Endodermal cell (in vitro differentiated cells): ENCODE measurements at regions not wholly inside any gene's neighbourhood (a gene's known extent, or its start where the extent isn't known, plus 50 kb on each side); places are given as distances from the start of the nearest gene placed in this dataset.

ENCODE experiments used
- DNase-seq: peaks from one replicate; pipeline ENCODE4 v3.0.0-alpha.2; 2017
- H3K27ac ChIP-seq: 2 replicates; pipeline ENCODE4 v1.5.1; 2013; ENCODE audit warnings: mild to moderate bottlenecking, low read depth, low read length, moderate library complexity
- H3K27me3 ChIP-seq: 2 replicates; pipeline ENCODE4 v1.6.1; 2013; ENCODE audit warnings: mild to moderate bottlenecking, low read length, moderate library complexity; ENCODE audit not compliant: insufficient read depth, control insufficient read depth, poor library complexity, severe bottlenecking
- H3K36me3 ChIP-seq: 2 replicates; pipeline ENCODE4 v1.7.0; 2013; ENCODE audit warnings: mild to moderate bottlenecking, low read length, moderate library complexity; ENCODE audit not compliant: control insufficient read depth, insufficient read depth
- H3K4me1 ChIP-seq: one replicate; pipeline ENCODE4 v1.7.0; 2013; ENCODE audit warnings: low read length; ENCODE audit not compliant: control insufficient read depth, insufficient read depth
- H3K4me3 ChIP-seq: 2 replicates; pipeline ENCODE4 v1.5.1; 2013; ENCODE audit warnings: mild to moderate bottlenecking, low read length, moderate library complexity
- H3K9ac ChIP-seq: 2 replicates; pipeline ENCODE4 v1.6.1; 2013; ENCODE audit warnings: mild to moderate bottlenecking, low read length, moderate library complexity; ENCODE audit not compliant: poor library complexity, severe bottlenecking; ENCODE audit errors: extremely low read depth
- H3K9me3 ChIP-seq: 2 replicates; pipeline ENCODE4 v1.6.1; 2013; ENCODE audit warnings: mild to moderate bottlenecking, low read length, moderate library complexity; ENCODE audit not compliant: control insufficient read depth
- H3K27ac Mint-ChIP-seq: 2 replicates; pipeline ENCODE4 v1.8.0; 2020; ENCODE audit warnings: mixed read lengths
- H3K27me3 Mint-ChIP-seq: 2 replicates; pipeline ENCODE4 v1.8.0; 2021; ENCODE audit warnings: mild to moderate bottlenecking, mixed read lengths; ENCODE audit not compliant: insufficient read depth
- H3K36me3 Mint-ChIP-seq: 2 replicates; pipeline ENCODE4 v1.8.0; 2020; ENCODE audit warnings: low read depth, mixed read lengths
- H3K4me1 Mint-ChIP-seq: 2 replicates; pipeline ENCODE4 v1.8.0; 2020; ENCODE audit warnings: mixed read lengths
- H3K4me3 Mint-ChIP-seq: 2 replicates; pipeline ENCODE4 v1.8.0; 2020; ENCODE audit warnings: mild to moderate bottlenecking, moderate library complexity, mixed read lengths
- H3K9me3 Mint-ChIP-seq: 2 replicates; pipeline ENCODE4 v1.8.0; 2020; ENCODE audit warnings: mild to moderate bottlenecking, mixed read lengths
- CTCF ChIP-seq: fragments of 200-600 bp; sonication (generic); conservative IDR thresholded peaks from 2 replicates; pipeline ENCODE4 v1.5.0; 2021; ENCODE audit warnings: antibody characterized with exemption, mild to moderate bottlenecking
- WGBS, 2 experiments: methylation state at CpG; one replicate each; pipeline versions ENCODE4 v1.1.5 to v1.1.7; 2013; ENCODE audit warnings: missing lambda C conversion rate in 2 of 2, mixed read lengths in 1 of 2; ENCODE audit not compliant: insufficient coverage in 1 of 2, insufficient read length in 1 of 2; 5-methylcytosine and 5-hydroxymethylcytosine counted together

- WGBS, 2 experiments: 100% methylated on average over 1 of the region's 1 CpG; no CpG with 5 or more reads in 1 of the 2 experiments
- no peak for TF ChIP-seq CTCF
- no peak overlapping the region for H3K27ac ChIP-seq
These were observed 556.0 kb downstream of the CDH8 start for GRCh38 chr16:61480250-61480649.

GRCh38 chr16:61471737-61472136, 564.5 kb downstream of the CDH8 start:
- Histone ChIP-seq H3K9ac (no peak overlapping the region), H3K9me3 (peaks cover 5% of the 10 kb centered on the region), H3K36me3 (no peaks in the 10 kb centered on the region), H3K27ac (no peak overlapping the region), H3K4me3 (no peak overlapping the region), H3K4me1 (no peaks in the 10 kb centered on the region), H3K27me3 (no peaks in the 10 kb centered on the region)
- no peak overlapping the region for H3K27ac Mint-ChIP-seq
- H3K4me3 Mint-ChIP-seq: no peak overlapping the region
- no peaks in the 10 kb centered on the region for H3K27me3 Mint-ChIP-seq
- H3K4me1 Mint-ChIP-seq: no peaks in the 10 kb centered on the region
- H3K9me3 Mint-ChIP-seq: peaks cover 3% of the 10 kb centered on the region
- DNase-seq: peak; percentile 60
- TF ChIP-seq CTCF: peak; percentile 64
- no peaks in the 10 kb centered on the region for H3K36me3 Mint-ChIP-seq

More at GRCh38 chr16:61480250-61480649, 556.0 kb downstream of the CDH8 start:
- Histone ChIP-seq H3K9ac (no peak overlapping the region), H3K9me3 (no peaks in the 10 kb centered on the region), H3K36me3 (no peaks in the 10 kb centered on the region), H3K4me1 (no peaks in the 10 kb centered on the region), H3K27me3 (no peaks in the 10 kb centered on the region), H3K4me3 (no peak overlapping the region)
- Mint-ChIP-seq H3K9me3 (no peaks in the 10 kb centered on the region), H3K36me3 (no peaks in the 10 kb centered on the region), H3K27me3 (no peaks in the 10 kb centered on the region), H3K4me3 (no peak overlapping the region), H3K27ac (no peak overlapping the region), H3K4me1 (no peaks in the 10 kb centered on the region)
- DNase-seq: no peak

- no peak for TF ChIP-seq CTCF
- Histone ChIP-seq H3K36me3 (no peaks in the 10 kb centered on the region), H3K4me1 (no peaks in the 10 kb centered on the region), H3K27ac (no peak overlapping the region), H3K4me3 (no peak overlapping the region), H3K9ac (no peak overlapping the region), H3K27me3 (no peaks in the 10 kb centered on the region), H3K9me3 (peaks cover 5% of the 10 kb centered on the region)
- 100% methylated on average over 1 to 2 of the region's 2 CpGs for WGBS, 2 experiments
- Mint-ChIP-seq H3K36me3 (no peaks in the 10 kb centered on the region), H3K27me3 (no peaks in the 10 kb centered on the region), H3K27ac (no peak overlapping the region), H3K4me1 (no peaks in the 10 kb centered on the region), H3K9me3 (peaks cover 3% of the 10 kb centered on the region), H3K4me3 (no peak overlapping the region)
- DNase-seq: no peak
These were observed 565.2 kb downstream of the CDH8 start for GRCh38 chr16:61471023-61471422.
